Stomach (tissue), 4 donors: ENCODE measurements at regions not wholly inside any gene's neighbourhood (a gene's known extent, or its start where the extent isn't known, plus 50 kb on each side); places are given as distances from the start of the nearest gene placed in this dataset.

ENCODE experiments used
- EP300 ChIP-seq: sonication (generic); formaldehyde crosslinking; IDR thresholded peaks from one replicate; pipeline ENCODE4 v1.6.1; 2017; ENCODE audit warnings: antibody characterized with exemption
- POLR2A ChIP-seq, 4 donors: fragments of 450-650 bp; IDR thresholded peaks; one replicate each; pipeline ENCODE4 v1.6.1; 2016; ENCODE audit warnings: antibody characterized with exemption in 4 of 4, control low read depth in 2 of 4, mild to moderate bottlenecking in 1 of 4, moderate library complexity in 1 of 4
- TF ChIP-seq, protein P1 (sequence below), 7 experiments: fragments of 450-650 bp in 4 of 7; fragments of 200-600 bp in 3 of 7; sonication (generic) in 3 of 7; IDR thresholded peaks; one replicate each; pipeline ENCODE4 v1.5.1; 2016 to 2019; ENCODE audit warnings: antibody characterized with exemption in 7 of 7, control low read depth in 2 of 7, mild to moderate bottlenecking in 1 of 7

DNA sequence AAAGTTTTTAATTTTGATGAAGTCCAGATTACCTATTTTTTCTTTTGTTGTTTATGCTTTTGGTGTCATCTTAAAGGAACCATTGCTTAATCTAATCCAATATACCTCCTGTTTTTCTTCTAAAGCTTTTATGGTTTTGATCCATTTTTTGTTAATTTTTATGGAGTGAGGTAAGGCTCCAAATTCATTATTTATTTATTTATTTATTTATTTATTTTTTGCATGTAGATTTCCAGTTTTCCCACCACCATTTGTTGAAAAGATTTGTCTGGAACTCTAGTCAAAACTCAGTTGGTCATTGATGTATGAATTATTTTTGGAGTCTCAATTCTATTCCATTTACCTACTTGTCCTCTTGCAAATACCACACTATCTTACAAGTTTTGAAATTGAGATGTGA is 99.4 kb upstream of the RBMS1 start:
- TF ChIP-seq, protein P1, sequence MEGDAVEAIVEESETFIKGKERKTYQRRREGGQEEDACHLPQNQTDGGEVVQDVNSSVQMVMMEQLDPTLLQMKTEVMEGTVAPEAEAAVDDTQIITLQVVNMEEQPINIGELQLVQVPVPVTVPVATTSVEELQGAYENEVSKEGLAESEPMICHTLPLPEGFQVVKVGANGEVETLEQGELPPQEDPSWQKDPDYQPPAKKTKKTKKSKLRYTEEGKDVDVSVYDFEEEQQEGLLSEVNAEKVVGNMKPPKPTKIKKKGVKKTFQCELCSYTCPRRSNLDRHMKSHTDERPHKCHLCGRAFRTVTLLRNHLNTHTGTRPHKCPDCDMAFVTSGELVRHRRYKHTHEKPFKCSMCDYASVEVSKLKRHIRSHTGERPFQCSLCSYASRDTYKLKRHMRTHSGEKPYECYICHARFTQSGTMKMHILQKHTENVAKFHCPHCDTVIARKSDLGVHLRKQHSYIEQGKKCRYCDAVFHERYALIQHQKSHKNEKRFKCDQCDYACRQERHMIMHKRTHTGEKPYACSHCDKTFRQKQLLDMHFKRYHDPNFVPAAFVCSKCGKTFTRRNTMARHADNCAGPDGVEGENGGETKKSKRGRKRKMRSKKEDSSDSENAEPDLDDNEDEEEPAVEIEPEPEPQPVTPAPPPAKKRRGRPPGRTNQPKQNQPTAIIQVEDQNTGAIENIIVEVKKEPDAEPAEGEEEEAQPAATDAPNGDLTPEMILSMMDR (IDR thresholded peaks at IDR 0.05), result no peak
- no peak for TF ChIP-seq POLR2A (IDR thresholded peaks at IDR 0.05)
- no peak for TF ChIP-seq EP300
